Stimulated activated CD4-positive, alpha-beta T cell treated with anti-CD3 and anti-CD28 coated beads, Interleukin-1b, Interleukin-23, amount 100 ng/mL, for 24 hours (primary cell): ENCODE measurements at regions not wholly inside any gene's neighbourhood (a gene's known extent, or its start where the extent isn't known, plus 50 kb on each side); places are given as distances from the start of the nearest gene placed in this dataset.
"Not testable (repeated sequence)": the region's sequence is repeated elsewhere in the genome, so short reads cannot be mapped to it uniquely, and the experiment has no call there.

Source experiments
- DNase-seq, 4 experiments: peaks; one replicate each; pipeline ENCODE4 v3.0.0-alpha.2; 2020; ENCODE audit warnings: low read depth in 4 of 4, low spot score in 1 of 4

DNA sequence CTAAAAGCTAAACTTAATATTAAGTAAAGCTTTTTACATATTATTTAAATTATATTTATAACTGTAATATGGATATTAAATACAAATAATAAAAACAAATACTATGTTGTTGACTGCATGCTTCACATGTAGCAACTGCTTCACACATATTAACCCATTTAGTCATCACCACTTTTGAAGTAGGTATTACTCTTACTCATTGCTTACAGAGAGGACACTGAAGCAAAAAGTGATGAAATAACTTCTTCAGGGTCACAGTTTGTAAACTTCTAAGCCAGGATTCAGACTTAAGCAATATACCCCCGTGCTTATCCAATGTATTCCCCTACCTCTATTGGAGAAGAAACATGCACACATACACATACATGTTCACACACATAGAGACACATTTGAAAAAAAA, 166.6 kb downstream of the DKK2 start:
- no peak for DNase-seq

DNA sequence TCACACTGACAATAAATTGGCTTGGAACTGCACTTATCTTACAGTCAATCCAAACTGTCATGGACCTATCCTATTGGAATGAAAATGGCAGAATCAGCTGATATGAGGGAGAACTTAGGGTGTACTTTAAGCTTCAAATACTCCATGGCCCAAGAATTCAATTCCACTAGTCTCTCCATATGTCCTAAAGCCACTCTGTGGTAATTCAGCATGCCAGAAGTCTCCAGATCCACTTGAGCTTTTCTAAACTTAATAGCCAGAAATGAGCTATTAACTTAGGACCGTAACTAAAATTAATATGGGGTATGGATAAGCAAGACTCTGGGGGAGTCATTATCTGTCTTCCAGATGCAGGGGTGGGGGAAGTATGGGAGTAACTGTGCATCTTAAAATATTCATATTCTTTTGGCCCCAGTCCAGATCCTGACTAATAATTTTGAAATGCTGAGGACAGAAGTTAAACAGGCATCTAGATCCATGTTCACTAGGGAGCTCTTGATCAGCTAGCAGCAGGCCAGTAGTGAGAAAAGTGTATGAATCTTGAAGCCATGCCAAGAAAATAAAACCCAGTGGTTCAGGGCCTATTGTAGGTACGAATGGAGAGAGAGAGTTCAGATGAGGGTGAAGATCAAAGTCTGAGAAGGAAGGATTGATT, 167.6 kb downstream of the DKK2 start:
- no peak for DNase-seq

DNA sequence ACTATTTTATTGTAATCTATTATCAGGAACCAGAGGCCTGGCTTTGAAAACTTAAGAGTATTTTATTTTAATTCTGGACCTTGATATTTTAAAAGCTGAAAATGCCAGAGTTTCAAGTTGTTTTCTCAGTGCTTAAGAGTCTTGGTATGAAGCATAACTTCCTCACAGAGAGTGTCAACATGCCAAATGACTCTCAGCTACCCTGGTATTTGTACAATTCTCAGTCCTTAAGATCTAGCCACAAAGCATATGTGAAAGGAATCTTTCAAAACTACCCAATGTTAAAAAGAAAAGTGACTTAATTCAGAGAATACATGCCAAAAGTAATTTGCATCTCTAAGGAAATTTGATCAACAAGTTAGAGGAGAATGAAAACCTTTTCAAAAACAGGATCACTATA, 171.9 kb downstream of the DKK2 start:
- DNase-seq = no peak

DNA sequence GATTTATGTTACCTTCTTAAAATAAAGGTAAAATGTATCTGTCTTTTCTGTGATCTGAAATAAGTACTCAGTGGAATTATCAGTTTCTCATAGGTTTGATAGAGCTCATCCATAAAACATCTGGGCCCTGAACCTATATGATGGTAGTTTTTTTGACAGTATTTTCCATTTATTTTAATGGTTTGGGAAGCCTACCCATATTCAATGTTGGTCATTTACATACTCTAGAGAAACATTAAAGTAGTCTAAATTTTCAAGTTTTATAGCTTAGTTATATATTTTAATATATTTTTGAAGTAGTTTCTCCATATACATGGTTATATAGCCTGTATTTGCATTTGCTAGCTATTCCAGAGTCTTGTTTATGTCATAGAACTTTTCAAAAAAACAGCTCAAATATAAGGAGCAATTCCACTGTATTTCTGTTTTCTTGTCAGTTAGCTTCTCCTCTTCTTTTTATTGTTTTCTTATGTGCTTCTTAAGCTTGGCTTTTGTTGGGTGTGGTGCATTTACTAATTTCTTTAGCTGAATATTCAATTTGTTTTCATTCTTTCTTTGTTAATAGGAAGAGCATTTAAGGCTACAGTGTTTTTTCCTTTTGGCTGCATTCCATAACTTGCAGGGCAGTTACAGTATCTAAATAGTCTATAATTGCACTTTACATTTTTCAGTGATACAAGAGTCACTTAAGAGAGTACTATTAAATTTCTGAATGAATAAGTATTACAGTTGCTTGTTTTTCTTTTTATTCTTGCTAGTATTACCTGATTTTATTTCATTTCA, 181.4 kb downstream of the DKK2 start:
- no peak for DNase-seq

DNA sequence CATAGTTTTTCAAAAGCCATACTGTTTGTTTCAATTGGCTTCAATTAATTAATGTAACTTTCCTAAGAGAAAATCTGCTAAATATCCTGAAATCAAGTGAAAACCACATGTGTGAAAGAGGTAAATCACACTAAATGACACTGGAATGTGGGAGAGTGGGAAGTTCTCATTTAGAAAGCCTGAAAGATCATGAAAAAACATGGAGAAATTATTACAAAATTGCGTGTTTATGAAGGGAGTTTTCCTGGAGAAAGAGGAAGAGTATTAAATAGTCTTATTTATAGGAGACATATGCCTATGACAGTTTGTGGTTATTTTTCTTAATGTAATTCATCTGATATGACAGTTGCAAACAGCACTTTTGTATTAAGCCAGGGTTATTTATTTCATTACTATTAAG, 183.7 kb downstream of the DKK2 start:
- no peak for DNase-seq

DNA sequence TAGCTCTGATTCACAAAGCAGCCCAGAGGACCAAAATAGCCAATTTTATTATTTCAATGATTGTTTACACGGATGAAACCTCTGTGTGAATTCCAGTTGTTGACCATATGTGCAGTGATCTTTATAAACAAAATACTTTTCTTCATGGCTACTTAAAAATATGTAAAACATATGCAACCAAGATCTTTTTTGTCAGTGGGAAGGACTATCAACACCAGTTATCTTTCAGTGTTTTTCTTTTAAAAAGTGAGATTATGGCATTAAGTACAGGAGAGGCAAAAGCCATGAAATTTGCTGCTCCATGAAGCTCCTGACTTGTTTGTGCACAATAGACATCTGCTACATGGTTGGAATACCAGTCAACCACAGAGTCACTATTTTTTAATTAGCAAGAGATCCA, 184.4 kb downstream of the DKK2 start:
- no peak for DNase-seq

DNA sequence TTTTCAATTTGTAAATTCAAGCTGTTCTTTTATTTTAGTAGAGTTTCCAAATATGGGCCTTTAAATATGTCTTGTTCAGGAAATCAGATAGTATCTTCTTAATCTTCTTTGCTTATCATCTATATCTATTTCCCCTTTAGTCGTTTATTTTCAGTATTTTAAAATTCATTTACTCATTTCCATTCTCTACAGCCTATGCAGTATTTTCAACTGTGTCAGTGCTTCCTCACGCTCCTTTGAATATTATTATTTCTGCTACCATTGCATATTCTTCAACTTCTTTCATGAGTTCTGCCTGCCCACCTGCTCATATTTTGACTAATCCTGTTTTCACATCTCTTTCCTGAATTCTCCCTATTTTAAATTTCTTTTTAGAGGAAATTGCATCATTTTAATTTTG, 185.4 kb downstream of the DKK2 start:
- no peak for DNase-seq

DNA sequence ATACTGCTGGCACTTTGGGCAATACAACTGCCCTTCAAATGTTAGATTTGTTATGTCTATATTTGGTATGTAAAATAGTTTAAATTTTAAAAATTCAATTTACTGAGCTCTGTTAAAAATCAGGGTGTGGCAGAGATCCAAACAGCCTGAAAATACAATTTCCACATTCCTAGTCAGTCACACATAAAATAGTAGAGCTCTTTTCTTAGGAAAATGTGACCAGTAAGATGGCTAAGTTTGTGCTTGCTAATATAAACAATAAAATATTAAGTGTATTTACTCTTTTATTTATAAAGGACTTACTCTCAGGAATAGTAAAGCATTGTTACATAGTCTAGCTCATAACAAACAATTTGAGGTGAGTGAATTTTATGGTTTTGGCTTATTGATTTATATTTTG, 200.2 kb downstream of the DKK2 start:
- DNase-seq = no peak

DNA sequence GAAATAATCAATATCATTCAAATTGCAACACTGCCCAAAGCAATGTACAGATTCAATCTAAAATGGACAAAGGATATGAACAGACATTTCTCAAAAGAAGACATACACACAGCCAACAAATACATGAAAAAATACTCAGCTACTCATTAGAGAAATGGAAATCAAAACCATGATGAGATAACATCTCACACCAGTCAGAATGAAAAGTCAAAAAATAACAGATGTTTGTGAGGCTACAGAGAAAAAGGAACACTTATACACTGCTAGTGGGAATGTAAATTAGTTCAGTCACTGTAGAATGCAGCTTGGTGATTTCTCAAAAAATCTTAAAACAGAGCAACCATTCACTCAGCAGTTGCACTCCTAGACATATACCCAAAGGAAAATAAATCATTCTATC, 205.2 kb downstream of the DKK2 start:
- DNase-seq = no peak

DNA sequence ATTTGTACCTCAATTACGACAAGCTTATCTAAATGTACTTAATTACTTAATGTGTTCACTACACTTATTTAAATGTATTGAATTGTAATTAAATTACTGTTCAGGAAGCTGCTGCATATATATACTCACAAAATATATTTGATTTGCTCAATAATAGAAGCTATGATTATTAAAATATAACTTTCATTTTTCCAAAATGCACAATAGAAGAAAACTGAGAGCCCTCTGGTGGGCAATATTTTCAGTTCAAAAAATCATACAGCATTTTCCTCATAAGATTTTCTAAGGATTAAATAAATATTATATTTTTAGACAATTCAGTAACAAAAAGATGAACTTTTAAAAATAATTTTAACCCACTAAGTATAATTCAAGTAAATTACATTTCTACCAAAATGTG, 217.3 kb downstream of the DKK2 start:
- no peak for DNase-seq

DNA sequence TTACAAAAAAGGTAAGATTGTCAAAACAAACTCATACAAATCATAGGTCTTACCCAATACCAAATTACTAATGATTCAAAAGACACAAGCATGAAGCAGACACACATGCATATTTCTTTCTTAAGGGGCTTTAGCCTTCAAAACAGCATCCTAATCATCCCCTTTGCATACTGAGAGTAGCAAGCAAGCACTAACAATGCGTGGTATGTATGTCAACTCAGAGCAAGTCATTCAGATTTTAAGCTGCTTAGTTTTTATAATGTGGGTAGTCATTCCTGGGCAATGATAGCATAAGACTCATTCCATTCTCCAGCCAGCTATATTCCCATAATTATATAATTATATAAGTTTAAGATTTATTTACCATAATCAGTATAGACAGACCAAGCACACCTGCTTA, 219.6 kb downstream of the DKK2 start:
- DNase-seq = no peak

DNA sequence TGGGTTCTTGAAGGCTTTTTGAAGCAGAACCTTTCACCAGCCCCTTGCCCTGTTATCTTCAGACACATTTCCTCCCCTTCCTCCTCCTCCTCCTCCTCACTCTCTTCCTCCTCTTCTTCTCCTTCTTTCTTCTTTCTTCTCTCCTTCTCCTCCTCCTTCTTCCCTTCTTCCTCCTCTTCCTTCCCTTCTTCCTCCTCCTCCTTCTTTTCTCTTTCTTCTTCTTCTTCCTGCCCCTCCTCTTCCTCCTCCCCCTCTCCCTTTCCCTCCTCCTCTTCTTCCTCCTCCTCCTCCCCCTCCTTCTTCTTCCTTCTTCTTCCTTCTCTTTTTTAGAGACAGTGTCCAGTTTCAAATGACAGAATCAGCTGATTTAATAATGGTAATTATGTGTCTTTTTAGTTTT, 226.0 kb downstream of the DKK2 start:
- no peak for DNase-seq

DNA sequence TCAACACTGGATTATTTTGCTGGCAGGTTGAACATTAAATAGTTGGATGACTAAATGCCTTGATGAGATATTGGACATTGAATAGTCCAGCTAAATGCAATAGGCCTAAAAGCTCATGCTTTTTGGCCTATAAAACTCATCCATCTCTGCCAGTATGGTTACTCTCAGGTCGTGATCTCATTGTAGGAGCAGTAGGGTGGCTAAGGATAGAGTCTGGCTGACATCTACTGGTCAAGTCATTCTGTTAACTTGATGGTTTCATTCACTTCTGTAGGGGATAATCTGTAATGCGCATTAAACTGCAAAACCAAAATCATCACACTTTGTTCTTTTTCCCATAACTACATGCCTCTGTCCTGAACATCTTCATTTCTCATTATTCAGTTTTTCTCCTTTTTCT, 227.0 kb downstream of the DKK2 start:
- no peak for DNase-seq

DNA sequence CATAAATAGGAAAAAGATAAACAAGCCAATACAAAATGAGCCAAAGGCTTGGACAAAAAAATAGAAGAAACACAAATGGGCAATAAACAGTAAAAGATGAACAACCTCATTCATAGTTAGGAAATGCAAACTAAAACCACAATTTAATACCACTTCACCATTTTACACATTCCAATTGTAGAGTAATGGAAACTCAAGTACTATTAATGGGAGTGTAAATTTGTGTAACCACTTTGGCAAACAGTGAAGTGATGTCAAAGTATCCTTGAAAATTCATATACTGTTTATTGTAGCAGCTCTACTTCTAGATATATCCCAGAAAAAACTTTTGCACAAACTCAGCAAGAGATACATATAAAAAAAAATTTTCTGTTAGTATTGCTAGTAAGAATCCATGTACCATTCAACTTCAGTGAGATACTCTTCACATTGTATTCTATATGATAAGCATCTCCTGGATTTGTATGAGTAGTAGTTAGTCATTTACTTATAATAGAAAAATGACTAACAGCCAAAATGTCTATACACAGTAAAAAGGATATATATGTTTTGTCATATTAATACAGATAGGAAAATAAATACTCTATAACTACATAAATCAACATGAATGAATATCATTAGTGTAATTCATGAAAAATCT, 229.8 kb downstream of the DKK2 start:
- no peak for DNase-seq

DNA sequence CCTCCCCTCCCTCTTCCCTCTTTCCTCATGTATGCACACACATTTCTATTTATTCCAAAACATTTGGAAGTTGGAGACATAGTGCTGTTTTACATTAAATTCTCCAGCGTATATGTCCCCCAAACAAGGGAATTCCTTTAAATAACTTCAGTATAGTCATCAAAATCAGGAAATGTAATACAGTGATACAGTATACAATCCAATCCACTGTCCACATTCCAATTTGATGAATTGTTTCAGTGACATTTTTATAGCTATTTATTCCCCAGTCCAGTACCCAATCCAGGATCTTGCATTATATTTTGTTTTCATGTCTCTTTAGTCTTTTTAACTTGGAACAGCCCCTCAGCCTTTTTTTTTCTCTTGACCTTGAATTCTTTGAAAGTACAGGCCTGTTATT, 233.0 kb downstream of the DKK2 start:
- DNase-seq = no peak

DNA sequence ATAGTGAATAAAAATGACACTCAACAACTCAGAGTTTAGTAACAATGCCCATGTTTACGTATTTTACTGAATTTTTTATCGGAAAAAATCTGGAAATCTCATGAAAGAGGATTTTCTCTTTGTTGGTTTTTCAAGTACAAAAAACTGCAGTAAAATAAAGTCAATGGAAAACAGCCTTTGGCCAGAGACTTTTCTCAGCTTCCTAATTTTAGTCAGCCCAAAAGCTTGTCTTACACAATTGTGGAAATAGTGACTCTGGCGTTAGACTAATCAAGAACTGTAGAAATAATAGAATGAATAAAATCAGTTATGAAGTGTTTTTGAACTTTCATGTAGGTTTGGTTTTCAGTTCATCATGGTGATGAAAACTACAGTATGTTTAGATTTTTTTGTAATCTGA, 234.7 kb downstream of the DKK2 start:
- DNase-seq = no peak

DNA sequence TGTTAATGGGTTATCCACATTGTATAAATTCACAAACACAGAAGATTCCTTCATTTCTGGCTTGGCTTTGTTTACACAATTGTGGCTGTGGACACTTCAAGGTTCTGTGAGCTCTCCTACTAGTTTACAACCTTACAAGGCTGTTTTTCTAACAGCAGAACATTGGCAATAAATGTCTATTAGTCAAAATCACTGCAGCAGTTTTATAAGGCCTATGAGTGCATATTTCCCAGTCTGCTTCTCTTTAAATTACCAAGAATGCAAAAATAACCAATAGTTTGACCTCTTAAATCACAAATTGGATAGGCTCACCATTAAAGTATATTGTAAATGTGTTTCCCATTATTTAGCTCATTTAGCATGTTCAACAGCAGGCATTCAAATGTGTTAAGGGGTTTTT, 239.2 kb downstream of the DKK2 start:
- no peak for DNase-seq

DNA sequence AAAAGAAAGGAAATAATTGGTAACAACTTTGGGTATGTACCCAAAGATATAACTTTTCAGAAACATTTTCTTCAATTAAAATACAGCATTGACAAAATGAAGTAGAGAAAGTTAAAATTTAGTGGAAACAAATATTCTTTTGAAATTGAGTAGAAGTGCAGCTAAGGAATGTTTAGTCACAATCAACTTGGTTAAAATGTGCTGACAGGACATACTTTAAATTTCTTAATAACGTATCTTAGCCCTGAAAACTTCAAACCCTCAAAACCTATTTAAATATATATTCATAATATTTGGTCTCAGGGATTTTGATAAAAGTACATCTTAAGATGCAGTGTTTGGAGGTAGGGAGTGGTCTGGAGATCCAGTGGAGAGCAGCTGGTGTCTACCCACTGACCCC, 240.8 kb downstream of the DKK2 start:
- no peak for DNase-seq

DNA sequence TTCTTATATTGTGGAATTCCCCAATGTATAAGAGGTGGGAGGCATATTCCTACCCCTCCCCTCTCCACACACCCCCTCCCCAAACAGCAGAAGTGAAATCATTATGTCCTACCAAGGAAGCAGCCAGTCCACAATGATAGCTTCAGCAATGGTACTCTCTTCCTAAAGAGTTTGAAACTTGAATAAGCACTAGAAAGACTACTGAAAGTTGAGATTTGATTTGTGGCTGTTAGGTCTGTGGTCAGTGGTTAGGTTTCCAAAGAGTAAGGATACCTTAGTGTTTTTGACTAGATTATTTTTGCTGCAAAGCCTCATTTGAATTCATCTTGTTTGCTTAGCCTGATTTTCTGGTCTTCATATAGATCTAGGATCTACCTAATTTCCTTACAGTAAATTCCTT, 242.2 kb downstream of the DKK2 start:
- DNase-seq = no peak

DNA sequence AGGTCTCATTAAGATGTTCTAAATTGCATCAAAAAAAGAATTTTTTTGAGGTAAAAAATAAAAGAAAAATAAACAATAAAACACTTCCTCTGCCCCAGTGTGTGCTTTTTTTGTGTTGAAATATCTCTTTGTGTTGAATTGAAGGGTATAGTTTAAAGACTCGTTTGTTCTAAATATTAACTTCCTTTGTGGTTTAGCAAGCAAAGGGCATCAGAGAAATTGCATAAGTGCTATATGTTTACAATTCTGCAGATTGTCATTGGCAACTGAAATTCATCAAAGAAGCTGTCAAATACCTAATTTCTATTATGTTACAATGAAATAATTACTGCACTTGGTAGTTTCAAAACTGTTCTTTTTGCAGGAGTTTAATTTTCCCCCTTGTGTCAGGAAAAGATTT, 260.5 kb downstream of the DKK2 start:
- no peak for DNase-seq

DNA sequence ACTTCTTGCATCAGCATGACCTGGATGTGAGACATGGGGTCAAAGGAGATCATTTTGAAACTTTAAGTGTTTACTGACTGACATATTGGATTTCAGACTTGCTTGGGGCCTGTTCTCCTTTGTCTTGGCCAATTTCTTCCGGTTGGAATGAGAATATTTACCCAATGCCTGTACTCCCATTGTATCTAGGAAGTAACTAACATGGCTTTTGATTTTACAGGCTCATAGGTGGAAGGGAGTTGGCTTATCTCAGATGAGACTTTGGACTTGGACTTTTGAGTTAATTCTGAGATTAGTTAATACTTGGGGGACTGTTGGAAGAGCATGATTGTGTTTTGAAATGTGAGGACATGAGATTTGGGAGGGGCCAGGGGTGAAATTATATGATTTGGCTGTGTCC, 262.1 kb downstream of the DKK2 start:
- DNase-seq = not testable (repeated sequence)

DNA sequence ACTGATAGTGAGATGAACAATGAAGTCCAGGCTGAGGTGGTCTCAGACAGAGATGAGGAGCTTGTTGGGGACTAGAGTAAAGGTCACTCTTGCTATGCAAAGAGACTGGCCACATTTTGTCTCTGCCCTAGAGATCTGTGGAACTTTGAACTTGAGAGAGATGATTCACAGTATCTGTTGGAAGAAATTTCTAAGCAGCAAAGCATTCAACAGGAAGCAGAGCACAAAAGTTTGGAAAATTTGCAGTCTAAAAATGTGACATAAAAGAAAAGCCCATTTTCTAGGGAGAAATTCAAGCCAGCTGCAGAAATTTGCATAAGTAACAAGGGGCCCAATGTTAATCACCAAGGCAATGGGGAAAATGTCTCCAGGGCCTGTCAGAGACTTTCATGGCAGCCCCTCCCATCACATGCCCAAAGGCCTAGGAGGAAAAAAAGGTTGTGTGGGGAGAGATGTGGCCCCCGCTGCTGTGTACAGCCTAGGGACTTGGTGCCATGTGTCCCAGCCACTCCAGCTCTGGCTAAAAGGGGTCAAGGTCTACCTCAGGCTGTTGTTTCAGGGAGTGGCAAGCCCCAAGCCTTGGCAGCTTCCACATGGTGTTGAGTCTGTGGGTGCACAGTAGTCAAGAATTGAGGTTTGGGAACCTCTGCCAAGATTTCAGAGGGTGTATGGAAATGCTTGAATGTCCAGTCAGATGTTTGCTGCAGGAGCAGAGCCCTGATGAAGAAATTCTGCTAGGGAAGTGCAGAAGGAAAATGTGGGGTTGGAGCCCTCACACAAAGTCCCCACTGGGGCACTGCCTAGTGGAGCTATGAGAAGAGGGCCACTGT, 262.8 kb downstream of the DKK2 start:
- no peak for DNase-seq
